ENCODE measurements at regions not wholly inside any gene's neighbourhood (a gene's known extent, or its start where the extent isn't known, plus 50 kb on each side); places are given as distances from the start of the nearest gene placed in this dataset.
"Not testable (repeated sequence)": the region's sequence is repeated elsewhere in the genome, so short reads cannot be mapped to it uniquely, and the experiment has no call there.

- no peak overlapping the region for H3K27ac Mint-ChIP-seq (ENCODE audit: unreplicated experiment)
- H3K4me1 Mint-ChIP-seq (ENCODE audit: low read depth, unreplicated experiment) = peaks cover 9% of the 10 kb centered on the region
- no peaks in the 10 kb centered on the region for H3K27me3 Mint-ChIP-seq (ENCODE audit: unreplicated experiment)
- H3K4me3 Mint-ChIP-seq (ENCODE audit: unreplicated experiment) = no peak overlapping the region
- peaks cover 1% of the 10 kb centered on the region for H3K9me3 Mint-ChIP-seq (ENCODE audit: unreplicated experiment)
- TF ChIP-seq, protein P1, sequence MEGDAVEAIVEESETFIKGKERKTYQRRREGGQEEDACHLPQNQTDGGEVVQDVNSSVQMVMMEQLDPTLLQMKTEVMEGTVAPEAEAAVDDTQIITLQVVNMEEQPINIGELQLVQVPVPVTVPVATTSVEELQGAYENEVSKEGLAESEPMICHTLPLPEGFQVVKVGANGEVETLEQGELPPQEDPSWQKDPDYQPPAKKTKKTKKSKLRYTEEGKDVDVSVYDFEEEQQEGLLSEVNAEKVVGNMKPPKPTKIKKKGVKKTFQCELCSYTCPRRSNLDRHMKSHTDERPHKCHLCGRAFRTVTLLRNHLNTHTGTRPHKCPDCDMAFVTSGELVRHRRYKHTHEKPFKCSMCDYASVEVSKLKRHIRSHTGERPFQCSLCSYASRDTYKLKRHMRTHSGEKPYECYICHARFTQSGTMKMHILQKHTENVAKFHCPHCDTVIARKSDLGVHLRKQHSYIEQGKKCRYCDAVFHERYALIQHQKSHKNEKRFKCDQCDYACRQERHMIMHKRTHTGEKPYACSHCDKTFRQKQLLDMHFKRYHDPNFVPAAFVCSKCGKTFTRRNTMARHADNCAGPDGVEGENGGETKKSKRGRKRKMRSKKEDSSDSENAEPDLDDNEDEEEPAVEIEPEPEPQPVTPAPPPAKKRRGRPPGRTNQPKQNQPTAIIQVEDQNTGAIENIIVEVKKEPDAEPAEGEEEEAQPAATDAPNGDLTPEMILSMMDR (IDR thresholded peaks at IDR 0.05; ENCODE audit: partially characterized antibody, unreplicated experiment) = no peak
- no peak for DNase-seq
- H3K36me3 Mint-ChIP-seq (ENCODE audit: unreplicated experiment) = no peaks in the 10 kb centered on the region
Observed at GRCh38 chr4:100908540-100908939, 390.7 kb upstream of the EMCN start.

- TF ChIP-seq, protein P1 (IDR thresholded peaks at IDR 0.05; ENCODE audit: partially characterized antibody, unreplicated experiment) = peak; percentile 54
- Mint-ChIP-seq H3K36me3 (ENCODE audit: unreplicated experiment) (no peaks in the 10 kb centered on the region), H3K4me1 (ENCODE audit: low read depth, unreplicated experiment) (peaks cover 3% of the 10 kb centered on the region), H3K27me3 (ENCODE audit: unreplicated experiment) (no peaks in the 10 kb centered on the region), H3K4me3 (ENCODE audit: unreplicated experiment) (no peak overlapping the region), H3K9me3 (ENCODE audit: unreplicated experiment) (peaks cover 1% of the 10 kb centered on the region), H3K27ac (ENCODE audit: unreplicated experiment) (no peak overlapping the region)
- no peak for DNase-seq
Observed at GRCh38 chr4:100907465-100908454, 389.9 kb upstream of the EMCN start.

GRCh38 chr4:100906973-100907372, 389.2 kb upstream of the EMCN start:
- Mint-ChIP-seq H3K36me3 (ENCODE audit: unreplicated experiment) (no peaks in the 10 kb centered on the region), H3K4me3 (ENCODE audit: unreplicated experiment) (no peak overlapping the region), H3K9me3 (ENCODE audit: unreplicated experiment) (peaks cover 1% of the 10 kb centered on the region), H3K4me1 (ENCODE audit: low read depth, unreplicated experiment) (peaks cover under 1% of the 10 kb centered on the region), H3K27ac (ENCODE audit: unreplicated experiment) (no peak overlapping the region), H3K27me3 (ENCODE audit: unreplicated experiment) (no peaks in the 10 kb centered on the region)
- no peak for DNase-seq
- TF ChIP-seq, protein P1 (IDR thresholded peaks at IDR 0.05; ENCODE audit: partially characterized antibody, unreplicated experiment) = no peak

DNA sequence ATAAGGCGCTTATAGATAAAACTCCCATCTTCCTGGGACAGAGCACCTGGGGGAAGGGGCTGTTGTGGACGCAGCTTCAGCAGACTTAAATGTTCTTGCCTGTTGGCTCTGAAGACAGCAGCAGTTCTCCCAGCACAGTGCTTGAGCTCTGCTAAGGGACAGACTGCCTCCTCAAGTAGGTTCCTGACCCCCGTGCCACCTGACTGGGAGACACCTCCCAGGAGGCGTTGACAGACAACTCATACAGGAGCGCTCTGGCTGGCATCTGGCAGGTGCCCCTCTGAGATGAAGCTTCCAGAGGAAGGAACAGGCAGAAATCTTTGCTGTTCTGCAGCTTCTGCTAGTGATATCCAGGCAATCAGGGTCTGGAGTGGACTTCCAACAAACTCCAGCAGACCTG, 383.1 kb upstream of the EMCN start:
- H3K4me3 Mint-ChIP-seq (ENCODE audit: unreplicated experiment); H3K36me3 Mint-ChIP-seq (ENCODE audit: unreplicated experiment); DNase-seq; H3K9me3 Mint-ChIP-seq (ENCODE audit: unreplicated experiment); H3K27ac Mint-ChIP-seq (ENCODE audit: unreplicated experiment); H3K4me1 Mint-ChIP-seq (ENCODE audit: low read depth, unreplicated experiment); H3K27me3 Mint-ChIP-seq (ENCODE audit: unreplicated experiment): not testable (repeated sequence)

DNA sequence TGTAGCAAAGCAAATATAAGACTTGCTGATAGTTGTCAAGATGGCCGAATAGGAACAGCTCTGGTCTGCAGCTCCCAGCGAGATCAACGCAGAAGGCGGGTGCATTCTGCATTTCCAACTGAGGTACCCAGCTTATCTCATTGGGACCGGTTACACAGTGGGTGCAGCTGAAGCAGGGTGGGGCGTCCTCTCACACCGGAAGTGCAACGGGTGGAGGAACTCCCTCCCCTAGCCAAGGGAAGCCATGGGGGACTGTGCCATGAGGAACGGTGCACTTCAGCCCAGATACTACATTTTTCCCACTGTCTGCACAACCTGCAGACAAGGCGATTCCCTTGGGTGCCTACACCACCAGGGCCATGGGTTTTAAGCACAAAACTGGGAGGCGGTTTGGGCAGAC, 382.3 kb upstream of the EMCN start:
- Mint-ChIP-seq H3K4me3 (ENCODE audit: unreplicated experiment) (no peak overlapping the region), H3K27ac (ENCODE audit: unreplicated experiment) (no peak overlapping the region), H3K36me3 (ENCODE audit: unreplicated experiment) (no peaks in the 10 kb centered on the region), H3K27me3 (ENCODE audit: unreplicated experiment) (no peaks in the 10 kb centered on the region), H3K4me1 (ENCODE audit: low read depth, unreplicated experiment) (no peaks in the 10 kb centered on the region), H3K9me3 (ENCODE audit: unreplicated experiment) (no peaks in the 10 kb centered on the region)
- DNase-seq = no peak
- TF ChIP-seq, protein P1 (IDR thresholded peaks at IDR 0.05; ENCODE audit: partially characterized antibody, unreplicated experiment) = no peak

Measured in glutamatergic neuron (in vitro differentiated cells).